ENCODE measurements at regions not wholly inside any gene's neighbourhood (a gene's known extent, or its start where the extent isn't known, plus 50 kb on each side); places are given as distances from the start of the nearest gene placed in this dataset.

- H3K4me1 ChIP-seq (ENCODE audit: control insufficient read depth in 1 of 2, insufficient read depth in 2 of 2, low read length in 2 of 2) = peaks cover 11 to 12% of the 10 kb centered on the region in 2 experiments
- H3K4ac ChIP-seq (ENCODE audit: low read depth, low read length) = no peak overlapping the region
- no peak overlapping the region for H2AFZ ChIP-seq (ENCODE audit: insufficient read depth, low read length, poor library complexity)
- H3K18ac ChIP-seq (ENCODE audit: low read length) = no peak overlapping the region
- no peaks in the 10 kb centered on the region for H3K79me2 ChIP-seq (ENCODE audit: control insufficient read depth, insufficient read depth, low read length, poor library complexity)
- H4K12ac ChIP-seq (ENCODE audit: low read depth, low read length) = no peak overlapping the region
- H3K23ac ChIP-seq (ENCODE audit: low read length) = no peak overlapping the region
- H3K4me3 ChIP-seq (ENCODE audit: low read depth, low read length) = no peak overlapping the region
- H3K36me3 ChIP-seq (ENCODE audit: control insufficient read depth in 1 of 2, insufficient read depth in 2 of 2, low read length in 2 of 2) = no peaks in the 10 kb centered on the region
- H2AK5ac ChIP-seq (ENCODE audit: low read length) = no peak overlapping the region
- no peaks in the 10 kb centered on the region for H3K9me3 ChIP-seq (ENCODE audit: insufficient read depth, low read depth, low read length)
- H4K8ac ChIP-seq (ENCODE audit: low read depth, low read length) = no peak overlapping the region
- no peak overlapping the region for H3K27ac ChIP-seq (ENCODE audit: low read depth, low read length)
- no CpG with 5 or more reads among the region's 6 CpGs for WGBS (ENCODE audit: extremely low coverage, insufficient coverage, insufficient read length)
- DNase-seq = no peak
- H3K9ac ChIP-seq (ENCODE audit: low read length) = no peak overlapping the region
- H2BK5ac ChIP-seq (ENCODE audit: low read depth, low read length, poor library complexity) = no peak overlapping the region
- no peak overlapping the region for H3K14ac ChIP-seq (ENCODE audit: low read length)
- no peak overlapping the region for H4K91ac ChIP-seq (ENCODE audit: low read depth, low read length)
- H3K79me1 ChIP-seq (ENCODE audit: low read length) = no peaks in the 10 kb centered on the region
- H3K27me3 ChIP-seq (ENCODE audit: insufficient read depth, low read length) = no peaks in the 10 kb centered on the region
- no peak overlapping the region for H2BK12ac ChIP-seq (ENCODE audit: low read length)
- no peak overlapping the region for H2BK120ac ChIP-seq (ENCODE audit: insufficient read depth, low read length, poor library complexity)
- no peak overlapping the region for H3K4me2 ChIP-seq (ENCODE audit: low read length)
Measured at GRCh38 chr1:208511242-208511860, 267.2 kb upstream of the PLXNA2 start.

DNA sequence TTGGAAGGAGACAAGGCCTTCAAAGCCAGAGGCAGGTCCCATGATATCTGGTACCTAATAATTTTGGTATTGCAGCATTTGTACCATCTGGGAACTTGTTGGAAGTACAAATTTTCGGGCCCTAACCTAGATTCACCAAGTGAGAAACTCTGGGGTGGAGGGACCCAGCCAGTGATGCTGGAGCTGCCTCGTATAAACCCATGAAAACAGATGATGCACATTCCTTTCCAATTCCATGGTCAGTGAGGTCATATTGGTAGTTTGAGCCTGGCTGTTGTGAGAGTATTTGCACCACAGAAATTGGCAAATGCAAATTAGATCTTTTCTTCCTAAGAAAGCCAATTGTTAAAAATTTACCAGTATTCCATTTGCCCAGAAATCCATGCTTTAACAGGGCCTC lies 269.6 kb upstream of the PLXNA2 start:
- Histone ChIP-seq H4K8ac (ENCODE audit: low read depth, low read length) (no peak overlapping the region), H3K4me2 (ENCODE audit: low read length) (no peak overlapping the region), H2BK120ac (ENCODE audit: insufficient read depth, low read length, poor library complexity) (no peak overlapping the region), H2AK5ac (ENCODE audit: low read length) (no peak overlapping the region), H2AFZ (ENCODE audit: insufficient read depth, low read length, poor library complexity) (no peak overlapping the region), H4K91ac (ENCODE audit: low read depth, low read length) (no peak overlapping the region), H3K27ac (ENCODE audit: low read depth, low read length) (no peak overlapping the region), H3K27me3 (ENCODE audit: insufficient read depth, low read length) (no peaks in the 10 kb centered on the region), H3K4ac (ENCODE audit: low read depth, low read length) (no peak overlapping the region), H3K36me3 (ENCODE audit: control insufficient read depth in 1 of 2, insufficient read depth in 2 of 2, low read length in 2 of 2) (peaks cover 0 to 2% of the 10 kb centered on the region in 2 experiments), H3K9ac (ENCODE audit: low read length) (no peak overlapping the region), H3K18ac (ENCODE audit: low read length) (no peak overlapping the region), H2BK12ac (ENCODE audit: low read length) (no peak overlapping the region), H3K23ac (ENCODE audit: low read length) (no peak overlapping the region), H2BK5ac (ENCODE audit: low read depth, low read length, poor library complexity) (no peak overlapping the region), H3K79me1 (ENCODE audit: low read length) (no peaks in the 10 kb centered on the region), H3K9me3 (ENCODE audit: insufficient read depth, low read depth, low read length) (peaks cover 1% of the 10 kb centered on the region), H3K4me1 (ENCODE audit: control insufficient read depth in 1 of 2, insufficient read depth in 2 of 2, low read length in 2 of 2) (peaks cover 11 to 12% of the 10 kb centered on the region in 2 experiments), H4K12ac (ENCODE audit: low read depth, low read length) (no peak overlapping the region), H3K79me2 (ENCODE audit: control insufficient read depth, insufficient read depth, low read length, poor library complexity) (no peaks in the 10 kb centered on the region), H3K14ac (ENCODE audit: low read length) (no peak overlapping the region), H3K4me3 (ENCODE audit: low read depth, low read length) (no peak overlapping the region)
- no peak for DNase-seq
- WGBS (ENCODE audit: extremely low coverage, insufficient coverage, insufficient read length) = no CpG with 5 or more reads among the region's 2 CpGs

- H3K23ac ChIP-seq (ENCODE audit: low read length) = no peak overlapping the region
- no peak overlapping the region for H3K27ac ChIP-seq (ENCODE audit: low read depth, low read length)
- H4K12ac ChIP-seq (ENCODE audit: low read depth, low read length) = no peak overlapping the region
- no peak overlapping the region for H2AK5ac ChIP-seq (ENCODE audit: low read length)
- H3K79me1 ChIP-seq (ENCODE audit: low read length) = no peaks in the 10 kb centered on the region
- no peak overlapping the region for H2BK12ac ChIP-seq (ENCODE audit: low read length)
- no peak overlapping the region for H2BK5ac ChIP-seq (ENCODE audit: low read depth, low read length, poor library complexity)
- no peak overlapping the region for H3K4ac ChIP-seq (ENCODE audit: low read depth, low read length)
- no peak overlapping the region for H4K91ac ChIP-seq (ENCODE audit: low read depth, low read length)
- H3K4me1 ChIP-seq (ENCODE audit: control insufficient read depth in 1 of 2, insufficient read depth in 2 of 2, low read length in 2 of 2) = peaks cover 11 to 12% of the 10 kb centered on the region in 2 experiments
- H3K9ac ChIP-seq (ENCODE audit: low read length) = no peak overlapping the region
- H2BK120ac ChIP-seq (ENCODE audit: insufficient read depth, low read length, poor library complexity) = no peak overlapping the region
- no peak overlapping the region for H3K14ac ChIP-seq (ENCODE audit: low read length)
- H3K4me2 ChIP-seq (ENCODE audit: low read length) = no peak overlapping the region
- H3K18ac ChIP-seq (ENCODE audit: low read length) = no peak overlapping the region
- H2AFZ ChIP-seq (ENCODE audit: insufficient read depth, low read length, poor library complexity) = no peak overlapping the region
- H4K8ac ChIP-seq (ENCODE audit: low read depth, low read length) = no peak overlapping the region
- WGBS (ENCODE audit: extremely low coverage, insufficient coverage, insufficient read length) = no CpG with 5 or more reads among the region's 3 CpGs
- no peaks in the 10 kb centered on the region for H3K79me2 ChIP-seq (ENCODE audit: control insufficient read depth, insufficient read depth, low read length, poor library complexity)
- no peak overlapping the region for H3K4me3 ChIP-seq (ENCODE audit: low read depth, low read length)
- H3K9me3 ChIP-seq (ENCODE audit: insufficient read depth, low read depth, low read length) = peaks cover 1% of the 10 kb centered on the region
- H3K36me3 ChIP-seq (ENCODE audit: control insufficient read depth in 1 of 2, insufficient read depth in 2 of 2, low read length in 2 of 2) = peaks cover 0 to 2% of the 10 kb centered on the region in 2 experiments
- no peak for DNase-seq
- H3K27me3 ChIP-seq (ENCODE audit: insufficient read depth, low read length) = no peaks in the 10 kb centered on the region
Measured at GRCh38 chr1:208515129-208515528, 270.9 kb upstream of the PLXNA2 start.

DNA sequence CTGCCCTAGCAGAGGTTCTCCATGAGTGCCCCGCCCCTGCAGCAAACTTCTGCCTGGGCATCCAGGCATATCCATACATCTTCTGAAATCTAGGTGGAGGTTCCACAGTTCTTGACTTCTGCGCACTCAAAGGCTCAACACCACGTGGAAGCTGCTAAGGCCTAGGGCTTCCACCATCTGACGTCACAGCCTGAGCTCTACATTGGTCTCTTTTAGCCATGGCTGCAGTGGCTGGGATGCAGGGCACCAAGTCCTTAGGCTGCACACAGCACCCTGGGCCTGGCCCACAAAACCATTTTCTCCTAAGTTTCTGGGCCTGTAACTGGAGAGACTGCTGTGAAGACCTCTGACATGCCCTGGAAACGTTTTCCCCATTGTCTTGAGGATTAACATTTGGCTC lies 272.6 kb upstream of the PLXNA2 start:
- H3K9ac ChIP-seq (ENCODE audit: low read length) = no peak overlapping the region
- no CpG with 5 or more reads among the region's 5 CpGs for WGBS (ENCODE audit: extremely low coverage, insufficient coverage, insufficient read length)
- no peak overlapping the region for H2BK5ac ChIP-seq (ENCODE audit: low read depth, low read length, poor library complexity)
- H3K14ac ChIP-seq (ENCODE audit: low read length) = no peak overlapping the region
- no peak overlapping the region for H4K8ac ChIP-seq (ENCODE audit: low read depth, low read length)
- H3K79me2 ChIP-seq (ENCODE audit: control insufficient read depth, insufficient read depth, low read length, poor library complexity) = no peaks in the 10 kb centered on the region
- H4K91ac ChIP-seq (ENCODE audit: low read depth, low read length) = no peak overlapping the region
- no peak overlapping the region for H3K4me3 ChIP-seq (ENCODE audit: low read depth, low read length)
- H3K4me1 ChIP-seq (ENCODE audit: control insufficient read depth in 1 of 2, insufficient read depth in 2 of 2, low read length in 2 of 2) = peaks cover 0 to 2% of the 10 kb centered on the region in 2 experiments
- H3K79me1 ChIP-seq (ENCODE audit: low read length) = no peaks in the 10 kb centered on the region
- H2BK120ac ChIP-seq (ENCODE audit: insufficient read depth, low read length, poor library complexity) = no peak overlapping the region
- no peak overlapping the region for H3K4me2 ChIP-seq (ENCODE audit: low read length)
- H2BK12ac ChIP-seq (ENCODE audit: low read length) = no peak overlapping the region
- no peak overlapping the region for H3K18ac ChIP-seq (ENCODE audit: low read length)
- H2AK5ac ChIP-seq (ENCODE audit: low read length) = no peak overlapping the region
- H3K36me3 ChIP-seq (ENCODE audit: control insufficient read depth in 1 of 2, insufficient read depth in 2 of 2, low read length in 2 of 2) = peaks cover 0 to 2% of the 10 kb centered on the region in 2 experiments
- no peak for DNase-seq
- no peak overlapping the region for H3K23ac ChIP-seq (ENCODE audit: low read length)
- no peak overlapping the region for H4K12ac ChIP-seq (ENCODE audit: low read depth, low read length)
- H3K9me3 ChIP-seq (ENCODE audit: insufficient read depth, low read depth, low read length) = peaks cover 1% of the 10 kb centered on the region
- H3K27me3 ChIP-seq (ENCODE audit: insufficient read depth, low read length) = no peaks in the 10 kb centered on the region
- no peak overlapping the region for H2AFZ ChIP-seq (ENCODE audit: insufficient read depth, low read length, poor library complexity)
- no peak overlapping the region for H3K4ac ChIP-seq (ENCODE audit: low read depth, low read length)
- no peak overlapping the region for H3K27ac ChIP-seq (ENCODE audit: low read depth, low read length)
